H9 (cell line): ENCODE measurements at regions not wholly inside any gene's neighbourhood (a gene's known extent, or its start where the extent isn't known, plus 50 kb on each side); places are given as distances from the start of the nearest gene placed in this dataset.

Experiments used
- DNase-seq: peaks from one replicate; pipeline ENCODE4 v3.0.0-alpha.2; 2017
- H2AFZ ChIP-seq: one replicate; pipeline ENCODE4 v1.6.1; 2013; ENCODE audit warnings: mild to moderate bottlenecking, low read length, control low read depth, moderate library complexity
- H2AK5ac ChIP-seq: 2 replicates; pipeline ENCODE4 v1.6.1; 2013; ENCODE audit warnings: low read length, control low read depth, mixed read lengths; ENCODE audit not compliant: insufficient read length
- H2BK120ac ChIP-seq: one replicate; pipeline ENCODE4 v1.6.1; 2013; ENCODE audit warnings: low read depth, mild to moderate bottlenecking, low read length, control low read depth, inconsistent platforms; ENCODE audit not compliant: poor library complexity, severe bottlenecking
- H2BK12ac ChIP-seq: 2 replicates; pipeline ENCODE4 v1.6.1; 2013; ENCODE audit warnings: low read length, control low read depth, mixed read lengths, low read depth; ENCODE audit not compliant: insufficient read length
- H2BK15ac ChIP-seq: 2 replicates; pipeline ENCODE4 v1.6.1; 2013; ENCODE audit warnings: low read depth, low read length, control low read depth
- H2BK20ac ChIP-seq: one replicate; pipeline ENCODE4 v1.6.1; 2013; ENCODE audit warnings: low read depth, mild to moderate bottlenecking, low read length, control low read depth, inconsistent platforms; ENCODE audit not compliant: poor library complexity, severe bottlenecking
- H2BK5ac ChIP-seq: 2 replicates; pipeline ENCODE4 v1.6.1; 2013; ENCODE audit warnings: low read length, control low read depth, mixed read lengths; ENCODE audit not compliant: insufficient read length
- H3K14ac ChIP-seq: 2 replicates; pipeline ENCODE4 v1.6.1; 2013; ENCODE audit warnings: low read length, control low read depth; ENCODE audit not compliant: insufficient read depth
- H3K18ac ChIP-seq: 2 replicates; pipeline ENCODE4 v1.6.1; 2013; ENCODE audit warnings: low read depth, mild to moderate bottlenecking, mixed read lengths, low read length, control low read depth; ENCODE audit not compliant: insufficient read length
- H3K23ac ChIP-seq: 2 replicates; pipeline ENCODE4 v1.6.1; 2013; ENCODE audit warnings: low read length, control low read depth, mixed read lengths, low read depth; ENCODE audit not compliant: insufficient read length
- H3K23me2 ChIP-seq: 2 replicates; pipeline ENCODE4 v1.6.1; 2013; ENCODE audit warnings: low read depth, mild to moderate bottlenecking, mixed read lengths, low read length, control low read depth; ENCODE audit not compliant: insufficient read length, poor library complexity, severe bottlenecking
- H3K27ac ChIP-seq: 2 replicates; pipeline ENCODE4 v1.5.1; 2013; ENCODE audit warnings: low read length, control low read depth, mixed read lengths, low read depth; ENCODE audit not compliant: insufficient read length
- H3K27me3 ChIP-seq: 2 replicates; pipeline ENCODE4 v1.6.1; 2013; ENCODE audit warnings: low read length, control low read depth, inconsistent platforms; ENCODE audit not compliant: insufficient read depth
- H3K4ac ChIP-seq: 2 replicates; pipeline ENCODE4 v1.6.1; 2013; ENCODE audit warnings: low read depth, mild to moderate bottlenecking, control low read depth, inconsistent platforms, low read length, moderate library complexity
- H3K4me1 ChIP-seq: 2 replicates; pipeline ENCODE4 v1.6.1; 2013; ENCODE audit warnings: low read length, control low read depth, inconsistent platforms; ENCODE audit not compliant: insufficient read depth
- H3K4me2 ChIP-seq: 2 replicates; pipeline ENCODE4 v1.6.1; 2013; ENCODE audit warnings: low read length, control low read depth, mixed read lengths; ENCODE audit not compliant: insufficient read length, insufficient read depth
- H3K56ac ChIP-seq: 2 replicates; pipeline ENCODE4 v1.6.1; 2013; ENCODE audit warnings: low read depth, mild to moderate bottlenecking, mixed read lengths, low read length, control low read depth; ENCODE audit not compliant: insufficient read length
- H3K79me1 ChIP-seq: 2 replicates; pipeline ENCODE4 v1.6.1; 2013; ENCODE audit warnings: low read depth, mild to moderate bottlenecking, moderate library complexity, low read length, control low read depth, inconsistent platforms; ENCODE audit not compliant: insufficient read depth, poor library complexity, severe bottlenecking
- H3K79me2 ChIP-seq: 2 replicates; pipeline ENCODE4 v1.6.1; 2013; ENCODE audit warnings: low read length, control low read depth, inconsistent platforms; ENCODE audit not compliant: insufficient read depth
- H3K9ac ChIP-seq: 2 replicates; pipeline ENCODE4 v1.6.1; 2013; ENCODE audit warnings: low read length, control low read depth, mixed read lengths; ENCODE audit not compliant: insufficient read length; ENCODE audit errors: extremely low read depth
- H3K9me3 ChIP-seq: one replicate; pipeline ENCODE4 v1.6.1; 2013; ENCODE audit warnings: low read depth, low read length, inconsistent platforms; ENCODE audit not compliant: control insufficient read depth
- H3T11ph ChIP-seq: one replicate; pipeline ENCODE4 v1.6.1; 2013; ENCODE audit warnings: mild to moderate bottlenecking, low read length, control low read depth, inconsistent platforms
- H4K20me1 ChIP-seq: one replicate; pipeline ENCODE4 v1.6.1; 2013; ENCODE audit not compliant: control insufficient read depth, insufficient read length, insufficient read depth
- H4K5ac ChIP-seq: 2 replicates; pipeline ENCODE4 v1.6.1; 2013; ENCODE audit warnings: low read depth, mild to moderate bottlenecking, mixed read lengths, low read length, control low read depth; ENCODE audit not compliant: insufficient read length
- H4K8ac ChIP-seq: replicated peaks from 2 replicates; pipeline ENCODE4 v1.6.1; 2013; ENCODE audit warnings: low read length, control low read depth, mixed read lengths, low read depth; ENCODE audit not compliant: insufficient read length
- H4K91ac ChIP-seq: 2 replicates; pipeline ENCODE4 v1.6.1; 2013; ENCODE audit warnings: low read depth, mild to moderate bottlenecking, moderate library complexity, mixed read lengths, low read length, control low read depth; ENCODE audit not compliant: insufficient read length
- H3K27ac Mint-ChIP-seq, 3 experiments: 2 replicates in 2 of 3; 3 replicates in 1 of 3; pipeline ENCODE4 v1.8.0; 2020 to 2021; ENCODE audit warnings: mixed read lengths in 3 of 3, mild to moderate bottlenecking in 1 of 3, moderate library complexity in 1 of 3
- H3K27me3 Mint-ChIP-seq: 2 replicates; pipeline ENCODE4 v1.8.0; 2021; ENCODE audit warnings: low read depth, mild to moderate bottlenecking, moderate library complexity, mixed read lengths
- H3K36me3 Mint-ChIP-seq, 3 experiments: 2 replicates in 2 of 3; 3 replicates in 1 of 3; pipeline ENCODE4 v1.8.0; 2020 to 2021; ENCODE audit warnings: low read depth in 3 of 3, mixed read lengths in 3 of 3; ENCODE audit not compliant: insufficient read depth in 1 of 3
- H3K4me1 Mint-ChIP-seq, 2 experiments: 2 replicates each; pipeline ENCODE4 v1.8.0; 2020; ENCODE audit warnings: mixed read lengths in 2 of 2
- H3K4me3 Mint-ChIP-seq, 2 experiments: 2 replicates in 1 of 2; 3 replicates in 1 of 2; pipeline ENCODE4 v1.8.0; 2020 to 2021; ENCODE audit warnings: mild to moderate bottlenecking in 2 of 2, mixed read lengths in 2 of 2, moderate library complexity in 1 of 2
- H3K9me3 Mint-ChIP-seq, 2 experiments: 2 replicates in 1 of 2; 3 replicates in 1 of 2; pipeline ENCODE4 v1.8.0; 2020; ENCODE audit warnings: mild to moderate bottlenecking in 2 of 2, mixed read lengths in 2 of 2, moderate library complexity in 1 of 2
- WGBS: extraction: QIAGEN DNeasy Blood & Tissue Kit; methylation state at CpG from one replicate; pipeline ENCODE4 v1.1.7; 2013; ENCODE audit warnings: missing lambda C conversion rate, low lambda C conversion rate, mixed read lengths; ENCODE audit not compliant: insufficient read length; ENCODE audit errors: extremely low coverage; 5-methylcytosine and 5-hydroxymethylcytosine counted together
- TF ChIP-seq, protein P1 (sequence below): fragments of 200-600 bp; sonication (generic); conservative IDR thresholded peaks from 3 replicates; pipeline ENCODE4 v1.8.0; 2021; ENCODE audit warnings: antibody characterized with exemption, mild to moderate bottlenecking

DNA sequence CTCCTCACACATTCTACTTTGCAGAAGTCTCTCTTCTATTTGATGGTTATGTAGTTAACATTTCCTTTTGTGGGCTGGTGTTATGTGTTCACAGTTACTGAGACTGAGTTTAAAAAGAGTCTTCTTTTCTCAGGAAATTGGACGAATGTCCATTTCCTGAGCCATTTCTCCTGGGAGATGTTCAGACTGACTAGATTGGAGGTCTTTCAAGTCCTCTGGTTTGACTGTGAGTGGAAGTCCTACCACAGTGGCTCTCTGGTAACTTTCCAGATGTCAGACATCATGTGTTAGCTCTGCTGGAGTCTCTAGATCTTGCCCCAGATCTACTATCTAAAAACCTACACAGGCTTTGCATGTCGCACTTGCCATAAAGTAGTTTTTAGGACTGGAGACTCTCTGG, 116.0 kb downstream of the GALR1 start:
- TF ChIP-seq, protein P1, sequence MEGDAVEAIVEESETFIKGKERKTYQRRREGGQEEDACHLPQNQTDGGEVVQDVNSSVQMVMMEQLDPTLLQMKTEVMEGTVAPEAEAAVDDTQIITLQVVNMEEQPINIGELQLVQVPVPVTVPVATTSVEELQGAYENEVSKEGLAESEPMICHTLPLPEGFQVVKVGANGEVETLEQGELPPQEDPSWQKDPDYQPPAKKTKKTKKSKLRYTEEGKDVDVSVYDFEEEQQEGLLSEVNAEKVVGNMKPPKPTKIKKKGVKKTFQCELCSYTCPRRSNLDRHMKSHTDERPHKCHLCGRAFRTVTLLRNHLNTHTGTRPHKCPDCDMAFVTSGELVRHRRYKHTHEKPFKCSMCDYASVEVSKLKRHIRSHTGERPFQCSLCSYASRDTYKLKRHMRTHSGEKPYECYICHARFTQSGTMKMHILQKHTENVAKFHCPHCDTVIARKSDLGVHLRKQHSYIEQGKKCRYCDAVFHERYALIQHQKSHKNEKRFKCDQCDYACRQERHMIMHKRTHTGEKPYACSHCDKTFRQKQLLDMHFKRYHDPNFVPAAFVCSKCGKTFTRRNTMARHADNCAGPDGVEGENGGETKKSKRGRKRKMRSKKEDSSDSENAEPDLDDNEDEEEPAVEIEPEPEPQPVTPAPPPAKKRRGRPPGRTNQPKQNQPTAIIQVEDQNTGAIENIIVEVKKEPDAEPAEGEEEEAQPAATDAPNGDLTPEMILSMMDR, result no peak
- no peak overlapping the region for H3K27ac ChIP-seq
- H3K18ac ChIP-seq, result no peak overlapping the region
- H3K79me1 ChIP-seq, result no peaks in the 10 kb centered on the region
- H2AFZ ChIP-seq, result no peak overlapping the region
- H3K4me3 Mint-ChIP-seq, result no peak overlapping the region
- H2BK120ac ChIP-seq, result no peak overlapping the region
- H3K9me3 ChIP-seq, result peaks cover 11% of the 10 kb centered on the region
- H3K4ac ChIP-seq, result no peak overlapping the region
- DNase-seq, result no peak
- no peak overlapping the region for H2BK12ac ChIP-seq
- no peak overlapping the region for H2BK15ac ChIP-seq
- no peak overlapping the region for H3K56ac ChIP-seq
- H2BK5ac ChIP-seq, result no peak overlapping the region
- H3K36me3 Mint-ChIP-seq, result peaks cover 15 to 26% (median 19%) of the 10 kb centered on the region in 3 experiments
- no peaks in the 10 kb centered on the region for H3K23me2 ChIP-seq
- H3K27me3 Mint-ChIP-seq, result peaks cover 4% of the 10 kb centered on the region
- H3K9me3 Mint-ChIP-seq, result peaks cover 37 to 55% of the 10 kb centered on the region in 2 experiments
- no peak overlapping the region for H3K27ac Mint-ChIP-seq
- no peak overlapping the region for H3K23ac ChIP-seq
- no peak overlapping the region for H3K9ac ChIP-seq
- H3K79me2 ChIP-seq, result no peaks in the 10 kb centered on the region
- H3K4me2 ChIP-seq, result no peak overlapping the region
- no peaks in the 10 kb centered on the region for H4K20me1 ChIP-seq
- H3K4me1 ChIP-seq, result no peaks in the 10 kb centered on the region; the same call in 1 of the 2 replicates
- H2AK5ac ChIP-seq, result no peak overlapping the region
- WGBS, result no CpG with 5 or more reads among the region's 2 CpGs
- H4K8ac ChIP-seq, result no peak overlapping the region
- H4K91ac ChIP-seq, result no peak overlapping the region
- H3T11ph ChIP-seq, result no peak overlapping the region
- no peaks in the 10 kb centered on the region for H3K27me3 ChIP-seq
- no peak overlapping the region for H3K14ac ChIP-seq
- no peak overlapping the region for H2BK20ac ChIP-seq
- no peak overlapping the region for H4K5ac ChIP-seq
- H3K4me1 Mint-ChIP-seq, result peaks cover 3 to 5% of the 10 kb centered on the region in 2 experiments; a peak in 3 of 4 replicates
